SU-DHL-6 (cell line): ENCODE measurements at regions not wholly inside any gene's neighbourhood (a gene's known extent, or its start where the extent isn't known, plus 50 kb on each side); places are given as distances from the start of the nearest gene placed in this dataset.

Source experiments
- H2AFZ ChIP-seq: fragments of 200-600 bp; sonication (generic); 2 replicates; pipeline ENCODE4 v1.6.1; 2014; ENCODE audit warnings: low read depth, mild to moderate bottlenecking, moderate library complexity, mixed read lengths, antibody characterized with exemption, low read length; ENCODE audit not compliant: severe bottlenecking
- H3F3A ChIP-seq: fragments of 200-600 bp; shearing (Covaris generic); 2 replicates; pipeline ENCODE4 v1.6.0; 2016; ENCODE audit warnings: antibody characterized with exemption, mild to moderate bottlenecking; ENCODE audit not compliant: insufficient read depth
- H3K27ac ChIP-seq: fragments of 200-600 bp; sonication (generic); 2 replicates; pipeline ENCODE4 v1.5.1; 2016; ENCODE audit warnings: low read depth, mild to moderate bottlenecking, low read length, moderate library complexity, mixed read lengths
- H3K27me3 ChIP-seq: fragments of 200-600 bp; sonication (generic), shearing (Covaris generic); 2 replicates; pipeline ENCODE4 v1.6.0; 2014; ENCODE audit warnings: mild to moderate bottlenecking, low read length
- H3K36me3 ChIP-seq: fragments of 200-600 bp; sonication (generic); 2 replicates; pipeline ENCODE4 v1.6.1; 2014; ENCODE audit warnings: mild to moderate bottlenecking, low read length, mixed read lengths
- H3K4me2 ChIP-seq: fragments of 300-600, 200-600 bp; shearing (Covaris generic), sonication (generic); 2 replicates; pipeline ENCODE4 v1.6.0; 2014; ENCODE audit warnings: low read length, low read depth, mild to moderate bottlenecking; ENCODE audit not compliant: poor library complexity, severe bottlenecking
- H3K4me3 ChIP-seq: fragments of 200-600 bp; sonication (generic); 2 replicates; pipeline ENCODE4 v1.5.1; 2014; ENCODE audit warnings: antibody characterized with exemption, low read length, mild to moderate bottlenecking, mixed read lengths; ENCODE audit not compliant: insufficient read depth, poor library complexity, severe bottlenecking
- H3K79me2 ChIP-seq: fragments of 200-600 bp; sonication (generic); 2 replicates; pipeline ENCODE4 v1.6.1; 2014; ENCODE audit warnings: mild to moderate bottlenecking, low read length, moderate library complexity; ENCODE audit not compliant: insufficient read depth
- H3K9ac ChIP-seq: fragments of 200-600 bp; sonication (generic); 2 replicates; pipeline ENCODE4 v1.7.0; 2014; ENCODE audit warnings: mild to moderate bottlenecking, low read length
- H3K9me2 ChIP-seq: fragments of 200-600 bp; sonication (generic); replicated peaks from 2 replicates; pipeline ENCODE4 v1.6.1; 2014; ENCODE audit warnings: low read length; ENCODE audit not compliant: insufficient read depth
- H3K9me3 ChIP-seq: fragments of 200-600 bp; sonication (generic); 2 replicates; pipeline ENCODE4 v1.6.1; 2014; ENCODE audit warnings: low read length, mixed read lengths; ENCODE audit not compliant: insufficient read depth
- H4K20me1 ChIP-seq: fragments of 200-600 bp; sonication (generic); 2 replicates; pipeline ENCODE4 v1.6.1; 2014; ENCODE audit warnings: low read depth, mild to moderate bottlenecking, antibody characterized with exemption, low read length, moderate library complexity, mixed read lengths
- EZH2phosphoT487 ChIP-seq: fragments of 200-600 bp; sonication (generic), shearing (Covaris generic); conservative IDR thresholded peaks from 2 replicates; pipeline ENCODE4 v1.6.1; 2018; ENCODE audit warnings: mild to moderate bottlenecking, antibody characterized with exemption, low read length, moderate library complexity, mixed read lengths
- TF ChIP-seq, protein P1 (sequence below): fragments of 200-600 bp; sonication (generic); IDR thresholded peaks from one replicate; pipeline ENCODE4 v1.5.1; 2017; ENCODE audit warnings: antibody characterized with exemption, mild to moderate bottlenecking, low read length, moderate library complexity; ENCODE audit not compliant: insufficient read depth, poor library complexity, severe bottlenecking

DNA sequence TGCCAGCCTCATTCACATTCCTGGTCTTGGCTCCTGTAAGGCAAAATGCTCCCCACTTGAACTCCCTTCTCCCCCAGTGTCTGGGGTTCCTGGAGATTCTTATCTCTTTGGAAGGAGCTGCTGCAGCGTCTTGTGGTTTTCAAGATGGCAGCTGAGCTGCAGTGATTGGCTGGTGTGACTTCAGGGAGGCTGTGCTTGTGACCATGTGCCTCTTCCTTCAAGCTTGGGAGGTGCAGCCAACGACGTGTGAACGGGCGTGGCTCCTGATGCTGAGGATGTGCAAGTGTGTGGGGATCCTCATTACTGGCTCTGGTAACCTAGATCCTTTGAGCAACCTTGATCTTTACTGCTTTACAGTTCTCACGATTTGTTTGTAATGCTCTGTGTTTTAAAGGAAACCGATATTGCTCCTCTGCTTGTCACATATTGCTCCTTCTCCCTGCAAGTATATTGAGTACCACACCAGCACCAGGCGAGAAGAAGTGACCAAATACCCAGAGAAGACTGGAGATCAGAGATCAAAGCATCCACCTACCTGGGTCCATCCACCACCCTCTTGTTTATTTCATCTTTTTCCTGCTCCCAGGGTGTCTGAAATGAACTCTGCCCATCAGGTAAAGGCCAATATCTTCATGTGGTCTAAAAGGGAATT lies 208.5 kb downstream of the FGF9 start:
- Histone ChIP-seq H3K9me2 (no peaks in the 10 kb centered on the region; the same call in 1 of the 2 replicates), H3K4me3 (no peak overlapping the region), H3K36me3 (no peaks in the 10 kb centered on the region), H4K20me1 (no peaks in the 10 kb centered on the region), H2AFZ (no peak overlapping the region), H3K27me3 (no peaks in the 10 kb centered on the region), H3F3A (no peaks in the 10 kb centered on the region), H3K9me3 (no peaks in the 10 kb centered on the region), H3K27ac (no peak overlapping the region), H3K79me2 (no peaks in the 10 kb centered on the region), H3K4me2 (no peak overlapping the region), H3K9ac (no peak overlapping the region)
- TF ChIP-seq, protein P1, sequence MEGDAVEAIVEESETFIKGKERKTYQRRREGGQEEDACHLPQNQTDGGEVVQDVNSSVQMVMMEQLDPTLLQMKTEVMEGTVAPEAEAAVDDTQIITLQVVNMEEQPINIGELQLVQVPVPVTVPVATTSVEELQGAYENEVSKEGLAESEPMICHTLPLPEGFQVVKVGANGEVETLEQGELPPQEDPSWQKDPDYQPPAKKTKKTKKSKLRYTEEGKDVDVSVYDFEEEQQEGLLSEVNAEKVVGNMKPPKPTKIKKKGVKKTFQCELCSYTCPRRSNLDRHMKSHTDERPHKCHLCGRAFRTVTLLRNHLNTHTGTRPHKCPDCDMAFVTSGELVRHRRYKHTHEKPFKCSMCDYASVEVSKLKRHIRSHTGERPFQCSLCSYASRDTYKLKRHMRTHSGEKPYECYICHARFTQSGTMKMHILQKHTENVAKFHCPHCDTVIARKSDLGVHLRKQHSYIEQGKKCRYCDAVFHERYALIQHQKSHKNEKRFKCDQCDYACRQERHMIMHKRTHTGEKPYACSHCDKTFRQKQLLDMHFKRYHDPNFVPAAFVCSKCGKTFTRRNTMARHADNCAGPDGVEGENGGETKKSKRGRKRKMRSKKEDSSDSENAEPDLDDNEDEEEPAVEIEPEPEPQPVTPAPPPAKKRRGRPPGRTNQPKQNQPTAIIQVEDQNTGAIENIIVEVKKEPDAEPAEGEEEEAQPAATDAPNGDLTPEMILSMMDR, result no peak

DNA sequence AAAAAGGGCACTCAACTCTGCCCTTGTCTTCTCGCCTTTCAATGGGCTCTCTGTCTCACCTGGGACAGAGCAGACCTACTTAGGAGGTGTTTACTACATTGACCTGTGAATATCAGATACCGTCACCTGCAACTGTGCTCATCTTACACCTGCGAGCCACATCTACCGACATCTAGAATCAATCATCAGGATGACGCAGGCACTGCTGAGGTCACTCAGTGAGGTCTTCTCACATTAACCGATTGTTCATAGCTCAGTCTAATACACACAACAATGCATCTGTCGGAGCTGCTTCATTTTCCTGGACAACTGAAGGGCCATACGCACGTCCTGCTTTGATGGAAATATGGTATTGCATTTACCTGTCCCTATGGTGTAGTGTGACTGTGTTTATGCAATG lies 211.9 kb downstream of the FGF9 start:
- Histone ChIP-seq H3K27ac (no peak overlapping the region), H3K36me3 (no peaks in the 10 kb centered on the region), H3F3A (no peaks in the 10 kb centered on the region), H3K9ac (no peak overlapping the region), H4K20me1 (no peaks in the 10 kb centered on the region), H3K79me2 (no peaks in the 10 kb centered on the region), H3K9me3 (no peaks in the 10 kb centered on the region), H3K27me3 (no peaks in the 10 kb centered on the region), H2AFZ (no peak overlapping the region), H3K4me2 (no peak overlapping the region), H3K4me3 (no peak overlapping the region), H3K9me2 (no peaks in the 10 kb centered on the region; the same call in 1 of the 2 replicates)
- TF ChIP-seq EZH2phosphoT487, result no peak
- TF ChIP-seq, protein P1, result no peak

DNA sequence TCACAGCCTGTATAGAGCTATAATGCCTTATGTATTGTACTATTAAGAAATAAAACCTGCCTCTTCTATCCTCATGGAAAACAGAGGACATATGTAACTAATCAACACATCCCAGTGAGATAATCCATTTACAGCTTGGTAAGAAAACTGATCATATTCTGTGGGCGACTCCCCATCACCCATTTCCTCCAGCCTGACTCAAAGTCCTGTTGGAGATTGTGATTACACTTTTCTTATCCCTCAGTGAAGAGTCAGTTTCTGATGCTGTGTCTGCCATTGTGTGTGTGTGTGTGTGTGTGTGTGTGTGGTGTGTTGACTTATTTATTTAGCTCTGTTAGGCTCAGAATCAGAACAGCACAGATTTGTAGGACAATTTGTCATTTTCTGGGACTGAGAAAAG lies 212.8 kb downstream of the FGF9 start:
- H3K4me3 ChIP-seq, result no peak overlapping the region
- no peaks in the 10 kb centered on the region for H3K36me3 ChIP-seq
- H3K9me3 ChIP-seq, result no peaks in the 10 kb centered on the region
- no peak overlapping the region for H2AFZ ChIP-seq
- no peaks in the 10 kb centered on the region; the same call in 1 of the 2 replicates for H3K9me2 ChIP-seq
- H3K79me2 ChIP-seq, result no peaks in the 10 kb centered on the region
- TF ChIP-seq EZH2phosphoT487, result no peak
- TF ChIP-seq, protein P1, result no peak
- no peaks in the 10 kb centered on the region for H3K27me3 ChIP-seq
- no peak overlapping the region for H3K4me2 ChIP-seq
- H3K9ac ChIP-seq, result no peak overlapping the region
- no peak overlapping the region for H3K27ac ChIP-seq
- H3F3A ChIP-seq, result no peaks in the 10 kb centered on the region
- no peaks in the 10 kb centered on the region for H4K20me1 ChIP-seq
